H1 (cell line): ENCODE measurements at regions not wholly inside any gene's neighbourhood (a gene's known extent, or its start where the extent isn't known, plus 50 kb on each side); places are given as distances from the start of the nearest gene placed in this dataset.

Experiments used
- EGR1 ChIP-seq: IDR thresholded peaks from 2 replicates; pipeline ENCODE4 v1.6.1; 2011; ENCODE audit warnings: low read depth, low read length, borderline replicate concordance
- HDAC6 ChIP-seq: IDR thresholded peaks from one replicate; pipeline ENCODE4 v1.7.1; 2012; ENCODE audit warnings: low read depth, mild to moderate bottlenecking, inconsistent platforms, low read length, moderate library complexity
- JUND ChIP-seq: IDR thresholded peaks from 2 replicates; pipeline ENCODE4 v1.6.1; 2011; ENCODE audit warnings: mild to moderate bottlenecking, improper control_type of control experiment, low read length
- RFX5 ChIP-seq: IDR thresholded peaks from 2 replicates; pipeline ENCODE4 v1.6.1; 2011; ENCODE audit warnings: low read depth, low read length, improper control_type of control experiment, borderline replicate concordance
- SAP30 ChIP-seq: fragments of 300-600 bp; sonication (generic); IDR thresholded peaks from 2 replicates; pipeline ENCODE4 v1.7.1; 2012; ENCODE audit warnings: low read length, moderate library complexity, mild to moderate bottlenecking, inconsistent platforms; ENCODE audit not compliant: insufficient read depth, insufficient replicate concordance

GRCh38 chr13:111789420-111789819, 277.5 kb upstream of the SOX1 start (continued):
- TF ChIP-seq HDAC6: no peak
- no peak for TF ChIP-seq SAP30
- no peak for TF ChIP-seq RFX5
- TF ChIP-seq JUND: no peak
- TF ChIP-seq EGR1: no peak
